ENCODE measurements at regions not wholly inside any gene's neighbourhood (a gene's known extent, or its start where the extent isn't known, plus 50 kb on each side); places are given as distances from the start of the nearest gene placed in this dataset.

DNA sequence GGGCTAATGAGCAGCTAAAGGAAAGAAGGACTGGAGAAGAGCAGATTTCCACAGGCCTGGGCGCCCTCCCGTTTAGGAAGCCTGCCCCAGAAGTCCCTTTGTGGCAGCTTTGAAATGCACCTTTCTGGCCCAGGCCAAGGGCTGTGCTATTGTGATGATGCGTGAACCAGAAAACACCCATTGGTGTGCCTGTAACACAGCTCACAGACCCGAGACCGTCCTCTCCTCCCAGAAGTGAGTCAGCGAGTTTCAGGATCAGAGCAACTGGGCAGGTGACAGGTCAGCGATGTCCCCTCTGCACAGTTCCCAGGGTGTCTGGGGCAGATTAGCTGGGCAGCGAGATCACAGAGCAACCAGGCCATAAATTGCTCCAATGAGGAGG, 71.9 kb upstream of the SULF2 start:
- no peak overlapping the region for H3K27ac ChIP-seq (ENCODE audit: low read depth in 1 of 2, low read length in 2 of 2)
- DNase-seq: no peak
- no peaks in the 10 kb centered on the region for H3K36me3 Mint-ChIP-seq
- WGBS (ENCODE audit: insufficient coverage): 70% methylated on average over 7 of the region's 8 CpGs
- no peak overlapping the region for H3K4me3 Mint-ChIP-seq
- no peak overlapping the region for H2AFZ ChIP-seq (ENCODE audit: insufficient read depth, low read depth, low read length, poor library complexity, severe bottlenecking)
- no peaks in the 10 kb centered on the region for H3K79me2 ChIP-seq (ENCODE audit: insufficient read depth, low read length)
- H3K27me3 ChIP-seq (ENCODE audit: control insufficient read depth in 2 of 2, insufficient read depth in 2 of 2, low read length in 2 of 2): no peaks in the 10 kb centered on the region
- peaks cover 6 to 17% (median 14%) of the 10 kb centered on the region in 3 donors for H3K27me3 Mint-ChIP-seq (ENCODE audit: low read depth in 3 of 3)
- no peak overlapping the region for H3K4me3 ChIP-seq (replicated peaks in 1 of 3; ENCODE audit: low read depth in 2 of 3, low read length in 3 of 3)
- no peaks in the 10 kb centered on the region for H3K9me3 ChIP-seq (replicated peaks in 1 of 2; ENCODE audit: control insufficient read depth in 1 of 2, insufficient read depth in 1 of 2, low read length in 2 of 2)
- intact Hi-C loops (cut with micrococcal nuclease): no loop called here
- TF ChIP-seq, protein P1, sequence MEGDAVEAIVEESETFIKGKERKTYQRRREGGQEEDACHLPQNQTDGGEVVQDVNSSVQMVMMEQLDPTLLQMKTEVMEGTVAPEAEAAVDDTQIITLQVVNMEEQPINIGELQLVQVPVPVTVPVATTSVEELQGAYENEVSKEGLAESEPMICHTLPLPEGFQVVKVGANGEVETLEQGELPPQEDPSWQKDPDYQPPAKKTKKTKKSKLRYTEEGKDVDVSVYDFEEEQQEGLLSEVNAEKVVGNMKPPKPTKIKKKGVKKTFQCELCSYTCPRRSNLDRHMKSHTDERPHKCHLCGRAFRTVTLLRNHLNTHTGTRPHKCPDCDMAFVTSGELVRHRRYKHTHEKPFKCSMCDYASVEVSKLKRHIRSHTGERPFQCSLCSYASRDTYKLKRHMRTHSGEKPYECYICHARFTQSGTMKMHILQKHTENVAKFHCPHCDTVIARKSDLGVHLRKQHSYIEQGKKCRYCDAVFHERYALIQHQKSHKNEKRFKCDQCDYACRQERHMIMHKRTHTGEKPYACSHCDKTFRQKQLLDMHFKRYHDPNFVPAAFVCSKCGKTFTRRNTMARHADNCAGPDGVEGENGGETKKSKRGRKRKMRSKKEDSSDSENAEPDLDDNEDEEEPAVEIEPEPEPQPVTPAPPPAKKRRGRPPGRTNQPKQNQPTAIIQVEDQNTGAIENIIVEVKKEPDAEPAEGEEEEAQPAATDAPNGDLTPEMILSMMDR (IDR thresholded peaks at IDR 0.05): no peak
- H3K4me2 ChIP-seq (replicated peaks; ENCODE audit: extremely low read depth, low read length, poor library complexity, severe bottlenecking): no peak overlapping the region
- H3K36me3 ChIP-seq (replicated peaks in 1 of 2; ENCODE audit: control insufficient read depth in 1 of 2, insufficient read depth in 2 of 2, low read length in 2 of 2): no peaks in the 10 kb centered on the region
- no peaks in the 10 kb centered on the region for H3K4me1 Mint-ChIP-seq
- no peaks in the 10 kb centered on the region for H4K20me1 ChIP-seq (ENCODE audit: insufficient read depth, low read length)
- H3K9me3 Mint-ChIP-seq: peaks cover 0 to 5% (median 3%) of the 10 kb centered on the region in 7 donors
- no peaks in the 10 kb centered on the region for H3K4me1 ChIP-seq (ENCODE audit: control insufficient read depth in 1 of 2, insufficient read depth in 2 of 2, low read length in 2 of 2)
- no peak overlapping the region for H3K27ac Mint-ChIP-seq
- no peak overlapping the region for H3K9ac ChIP-seq (ENCODE audit: insufficient read depth, low read length, poor library complexity, severe bottlenecking)

DNA sequence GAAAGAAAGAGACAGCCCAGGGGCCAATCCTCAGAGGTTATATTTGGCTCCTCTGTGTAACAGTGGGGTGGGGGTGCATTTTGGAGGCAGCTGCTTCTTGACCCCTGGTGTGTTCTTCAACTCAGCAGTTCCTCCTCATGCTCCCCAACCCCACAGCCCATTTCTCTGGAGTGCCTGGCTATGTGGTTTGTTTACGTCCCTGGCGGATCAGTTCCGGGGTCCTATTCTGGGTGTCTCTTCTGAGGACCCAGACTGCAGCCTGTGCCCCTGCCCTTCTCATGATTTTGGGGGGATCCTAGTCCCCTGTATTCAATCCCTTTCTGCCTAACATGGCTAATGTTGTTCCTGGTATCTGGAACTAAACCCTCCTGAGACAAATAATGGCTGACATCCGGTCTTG, 70.5 kb upstream of the SULF2 start:
- H3K9ac ChIP-seq (ENCODE audit: insufficient read depth, low read length, poor library complexity, severe bottlenecking): no peak overlapping the region
- Mint-ChIP-seq H3K4me1 (peaks cover 1% of the 10 kb centered on the region), H3K27me3 (ENCODE audit: low read depth in 3 of 3) (peaks cover 10 to 20% (median 13%) of the 10 kb centered on the region in 3 donors), H3K36me3 (no peaks in the 10 kb centered on the region), H3K4me3 (no peak overlapping the region), H3K9me3 (peaks cover 0 to 5% (median 0%) of the 10 kb centered on the region in 7 donors), H3K27ac (no peak overlapping the region)
- H4K20me1 ChIP-seq (ENCODE audit: insufficient read depth, low read length): no peaks in the 10 kb centered on the region
- no peaks in the 10 kb centered on the region for H3K4me1 ChIP-seq (ENCODE audit: control insufficient read depth in 1 of 2, insufficient read depth in 2 of 2, low read length in 2 of 2)
- no peaks in the 10 kb centered on the region for H3K9me3 ChIP-seq (replicated peaks in 1 of 2; ENCODE audit: control insufficient read depth in 1 of 2, insufficient read depth in 1 of 2, low read length in 2 of 2)
- no peaks in the 10 kb centered on the region for H3K79me2 ChIP-seq (ENCODE audit: insufficient read depth, low read length)
- no peak overlapping the region for H2AFZ ChIP-seq (ENCODE audit: insufficient read depth, low read depth, low read length, poor library complexity, severe bottlenecking)
- H3K4me3 ChIP-seq (replicated peaks in 1 of 3; ENCODE audit: low read depth in 2 of 3, low read length in 3 of 3): no peak overlapping the region
- DNase-seq: no peak
- TF ChIP-seq, protein P1 (IDR thresholded peaks at IDR 0.05): no peak
- 100% methylated on average over 2 of the region's 4 CpGs for WGBS (ENCODE audit: insufficient coverage)
- no peak overlapping the region for H3K27ac ChIP-seq (ENCODE audit: low read depth in 1 of 2, low read length in 2 of 2)
- intact Hi-C loops (cut with micrococcal nuclease): no loop called here
- H3K4me2 ChIP-seq (replicated peaks; ENCODE audit: extremely low read depth, low read length, poor library complexity, severe bottlenecking): no peak overlapping the region
- no peaks in the 10 kb centered on the region for H3K36me3 ChIP-seq (replicated peaks in 1 of 2; ENCODE audit: control insufficient read depth in 1 of 2, insufficient read depth in 2 of 2, low read length in 2 of 2)
- no peaks in the 10 kb centered on the region for H3K27me3 ChIP-seq (ENCODE audit: control insufficient read depth in 2 of 2, insufficient read depth in 2 of 2, low read length in 2 of 2)

Data from CD14-positive monocyte (primary cell).